Ascending aorta (tissue), 2 donors: ENCODE measurements at regions not wholly inside any gene's neighbourhood (a gene's known extent, or its start where the extent isn't known, plus 50 kb on each side); places are given as distances from the start of the nearest gene placed in this dataset.

Experiments used
- DNase-seq, 2 donors: peaks; one replicate each; pipeline ENCODE4 v3.0.0-alpha.2; 2019; ENCODE audit warnings: low spot score in 2 of 2
- H3K27ac ChIP-seq, 2 donors: fragments of 200-600 bp; sonication (generic); one replicate each; pipeline ENCODE4 v1.5.1; 2016 to 2017; ENCODE audit warnings: mild to moderate bottlenecking in 1 of 2
- H3K27me3 ChIP-seq: fragments of 200-600 bp; sonication (generic); one replicate; pipeline ENCODE4 v1.5.1; 2017
- H3K36me3 ChIP-seq, 2 donors: fragments of 200-600 bp; sonication (generic); one replicate each; pipeline ENCODE4 v1.5.1; 2016
- H3K4me1 ChIP-seq, 2 donors: fragments of 200-600 bp; sonication (generic); one replicate each; pipeline ENCODE4 v1.5.1; 2016 to 2017; ENCODE audit warnings: mild to moderate bottlenecking in 1 of 2
- H3K4me3 ChIP-seq, 2 donors: fragments of 200-600 bp; sonication (generic); one replicate each; pipeline ENCODE4 v1.5.1; 2016 to 2017; ENCODE audit warnings: mild to moderate bottlenecking in 1 of 2
- H3K9me3 ChIP-seq, 2 donors: fragments of 200-600 bp; sonication (generic); one replicate each; pipeline ENCODE4 v1.5.1; 2016
- CTCF ChIP-seq, 3 experiments: fragments of 200-600 bp in 2 of 3; fragments of 450-650 bp in 1 of 3; sonication (generic) in 2 of 3; IDR thresholded peaks; one replicate each; pipeline ENCODE4 v1.5.1; 2016 to 2019; ENCODE audit warnings: antibody characterized with exemption in 3 of 3, mild to moderate bottlenecking in 1 of 3, moderate library complexity in 1 of 3
- intact Hi-C: fragments of 100-400 bp; cut with DNase I; formaldehyde crosslinking; loops from one replicate; pipeline ENCODE4 v1.15.1; 2023

- H3K9me3 ChIP-seq, result no peaks in the 10 kb centered on the region
- H3K36me3 ChIP-seq, result no peaks in the 10 kb centered on the region
- H3K27ac ChIP-seq, result no peak overlapping the region
- peak in 2 of 3 experiments; percentile 19 to 22 for TF ChIP-seq CTCF (IDR thresholded peaks at IDR 0.05)
- H3K27me3 ChIP-seq, result no peaks in the 10 kb centered on the region
- no peak for DNase-seq
- H3K4me3 ChIP-seq, result no peak overlapping the region
- intact Hi-C loops, result no loop called here
- no peaks in the 10 kb centered on the region for H3K4me1 ChIP-seq
Observed at GRCh38 chrX:39445336-39445735, 644.1 kb downstream of the MID1IP1 start.

GRCh38 chrX:39449352-39449751, 648.1 kb downstream of the MID1IP1 start:
- Histone ChIP-seq H3K36me3 (no peaks in the 10 kb centered on the region), H3K9me3 (no peaks in the 10 kb centered on the region), H3K27me3 (no peaks in the 10 kb centered on the region), H3K4me1 (no peaks in the 10 kb centered on the region), H3K4me3 (no peak overlapping the region), H3K27ac (no peak overlapping the region)
- no peak for TF ChIP-seq CTCF (IDR thresholded peaks at IDR 0.05)
- no peak for DNase-seq
- intact Hi-C loops, result no loop called here

GRCh38 chrX:39450234-39450977, 647.4 kb downstream of the BCOR start:
- Histone ChIP-seq H3K4me1 (no peaks in the 10 kb centered on the region), H3K4me3 (no peak overlapping the region), H3K27me3 (no peaks in the 10 kb centered on the region), H3K36me3 (no peaks in the 10 kb centered on the region), H3K27ac (no peak overlapping the region), H3K9me3 (no peaks in the 10 kb centered on the region)
- no peak for DNase-seq
- intact Hi-C loops, result no loop called here
- no peak for TF ChIP-seq CTCF (IDR thresholded peaks at IDR 0.05)

- H3K27me3 ChIP-seq, result no peaks in the 10 kb centered on the region
- intact Hi-C loops, result no loop called here
- H3K36me3 ChIP-seq, result no peaks in the 10 kb centered on the region
- TF ChIP-seq CTCF (IDR thresholded peaks at IDR 0.05), result no peak
- H3K9me3 ChIP-seq, result no peaks in the 10 kb centered on the region
- H3K4me1 ChIP-seq, result no peaks in the 10 kb centered on the region
- no peak overlapping the region for H3K27ac ChIP-seq
- DNase-seq, result no peak
- H3K4me3 ChIP-seq, result no peak overlapping the region
Observed at GRCh38 chrX:39451046-39451445, 646.7 kb downstream of the BCOR start.

- intact Hi-C loops, result no loop called here
Observed at GRCh38 chrX:39452401-39452800, 645.4 kb downstream of the BCOR start.

More at GRCh38 chrX:39452401-39452800, 645.4 kb downstream of the BCOR start:
- Histone ChIP-seq H3K4me3 (no peak overlapping the region), H3K27me3 (no peaks in the 10 kb centered on the region), H3K27ac (no peak overlapping the region), H3K36me3 (no peaks in the 10 kb centered on the region), H3K4me1 (no peaks in the 10 kb centered on the region), H3K9me3 (no peaks in the 10 kb centered on the region)
- no peak for TF ChIP-seq CTCF (IDR thresholded peaks at IDR 0.05)
- no peak for DNase-seq
